IMR-90 (cell line): ENCODE measurements at regions not wholly inside any gene's neighbourhood (a gene's known extent, or its start where the extent isn't known, plus 50 kb on each side); places are given as distances from the start of the nearest gene placed in this dataset.

Source experiments
- CEBPB ChIP-seq: IDR thresholded peaks from 2 replicates; pipeline ENCODE4 v1.6.1; 2012; ENCODE audit warnings: low read depth, low read length, improper control_type of control experiment
- CTCF ChIP-seq: conservative IDR thresholded peaks from 2 replicates; pipeline ENCODE4 v1.5.1; 2012; ENCODE audit warnings: mild to moderate bottlenecking, low read depth, low read length, improper control_type of control experiment
- ELK1 ChIP-seq: fragments of 150-350 bp; IDR thresholded peaks from 2 replicates; pipeline ENCODE4 v1.6.1; 2016; ENCODE audit warnings: low read depth, mild to moderate bottlenecking, low read length, moderate library complexity, borderline replicate concordance
- MAFK ChIP-seq: IDR thresholded peaks from 2 replicates; pipeline ENCODE4 v1.6.1; 2012; ENCODE audit warnings: low read depth, low read length, improper control_type of control experiment
- POLR2A ChIP-seq: IDR thresholded peaks from 2 replicates; pipeline ENCODE4 v1.6.1; 2012; ENCODE audit warnings: mild to moderate bottlenecking, low read depth, low read length
- RAD21 ChIP-seq: IDR thresholded peaks from 2 replicates; pipeline ENCODE4 v1.6.1; 2012; ENCODE audit warnings: low read length, improper control_type of control experiment
- RCOR1 ChIP-seq: IDR thresholded peaks from 2 replicates; pipeline ENCODE4 v1.6.1; 2012; ENCODE audit warnings: mild to moderate bottlenecking, low read length, improper control_type of control experiment; ENCODE audit not compliant: insufficient replicate concordance
- SMC3 ChIP-seq: fragments of 150-350 bp; IDR thresholded peaks from 2 replicates; pipeline ENCODE4 v1.6.1; 2016; ENCODE audit warnings: low read depth, mild to moderate bottlenecking, antibody characterized with exemption, low read length, moderate library complexity
- USF2 ChIP-seq: fragments of 150-350 bp; IDR thresholded peaks from 2 replicates; pipeline ENCODE4 v1.6.1; 2017; ENCODE audit warnings: mild to moderate bottlenecking, antibody characterized with exemption, low read length, low read depth

- TF ChIP-seq RCOR1 = no peak
- TF ChIP-seq POLR2A = no peak
- TF ChIP-seq USF2 = no peak
- no peak for TF ChIP-seq CTCF
- TF ChIP-seq MAFK = no peak
- TF ChIP-seq SMC3 = no peak
- no peak for TF ChIP-seq ELK1
- no peak for TF ChIP-seq RAD21
- TF ChIP-seq CEBPB = no peak
Measured at GRCh38 chr2:40591774-40592173, 139.9 kb upstream of the SLC8A1 start.
